ENCODE measurements at regions not wholly inside any gene's neighbourhood (a gene's known extent, or its start where the extent isn't known, plus 50 kb on each side); places are given as distances from the start of the nearest gene placed in this dataset.

GRCh38 chr2:176508984-176509740, 239.9 kb downstream of the MTX2 start:
- H3K36me3 ChIP-seq (ENCODE audit: insufficient read depth, low read length), result no peaks in the 10 kb centered on the region
- H4K20me1 ChIP-seq (ENCODE audit: insufficient read depth, low read length), result no peaks in the 10 kb centered on the region
- no peak overlapping the region for H3K4me2 ChIP-seq (ENCODE audit: insufficient read depth, low read length)
- no peaks in the 10 kb centered on the region for H3K9me3 ChIP-seq (ENCODE audit: low read depth, low read length)
- H2AFZ ChIP-seq (ENCODE audit: low read length), result no peak overlapping the region
- no peak overlapping the region for H3K4me3 ChIP-seq (ENCODE audit: insufficient read depth, low read length)
- no peaks in the 10 kb centered on the region for H3K79me2 ChIP-seq (ENCODE audit: insufficient read depth, low read length)
- H3K27ac ChIP-seq (ENCODE audit: low read depth, low read length), result no peak overlapping the region
- no peak for DNase-seq (ENCODE audit: insufficient read length, low spot score, missing footprints)
- H3K4me1 ChIP-seq (ENCODE audit: insufficient read depth, low read length), result peaks cover 22% of the 10 kb centered on the region
- no peak for TF ChIP-seq CTCF (IDR thresholded peaks at IDR 0.05; ENCODE audit: extremely low read depth, low read depth, low read length)
- H3K27me3 ChIP-seq (ENCODE audit: insufficient read depth, low read length), result peaks cover under 1% of the 10 kb centered on the region

- Histone ChIP-seq H3K27ac (ENCODE audit: low read depth, low read length) (no peak overlapping the region), H3K9me3 (ENCODE audit: low read depth, low read length) (no peaks in the 10 kb centered on the region), H3K4me1 (ENCODE audit: insufficient read depth, low read length) (peaks cover 3% of the 10 kb centered on the region), H4K20me1 (ENCODE audit: insufficient read depth, low read length) (no peaks in the 10 kb centered on the region), H3K27me3 (ENCODE audit: insufficient read depth, low read length) (no peaks in the 10 kb centered on the region), H3K4me2 (ENCODE audit: insufficient read depth, low read length) (no peak overlapping the region), H3K36me3 (ENCODE audit: insufficient read depth, low read length) (no peaks in the 10 kb centered on the region), H3K79me2 (ENCODE audit: insufficient read depth, low read length) (no peaks in the 10 kb centered on the region), H3K4me3 (ENCODE audit: insufficient read depth, low read length) (no peak overlapping the region), H2AFZ (ENCODE audit: low read length) (no peak overlapping the region)
- no peak for DNase-seq (ENCODE audit: insufficient read length, low spot score, missing footprints)
- TF ChIP-seq CTCF (IDR thresholded peaks at IDR 0.05; ENCODE audit: extremely low read depth, low read depth, low read length), result no peak
These were observed 245.0 kb downstream of the MTX2 start for GRCh38 chr2:176514276-176514675.

- Histone ChIP-seq H2AFZ (ENCODE audit: low read length) (no peak overlapping the region), H3K4me2 (ENCODE audit: insufficient read depth, low read length) (no peak overlapping the region), H3K36me3 (ENCODE audit: insufficient read depth, low read length) (no peaks in the 10 kb centered on the region), H3K4me1 (ENCODE audit: insufficient read depth, low read length) (no peaks in the 10 kb centered on the region), H3K9me3 (ENCODE audit: low read depth, low read length) (no peaks in the 10 kb centered on the region), H3K79me2 (ENCODE audit: insufficient read depth, low read length) (no peaks in the 10 kb centered on the region), H4K20me1 (ENCODE audit: insufficient read depth, low read length) (no peaks in the 10 kb centered on the region), H3K27me3 (ENCODE audit: insufficient read depth, low read length) (no peaks in the 10 kb centered on the region), H3K4me3 (ENCODE audit: insufficient read depth, low read length) (no peak overlapping the region), H3K27ac (ENCODE audit: low read depth, low read length) (no peak overlapping the region)
- no peak for TF ChIP-seq CTCF (IDR thresholded peaks at IDR 0.05; ENCODE audit: extremely low read depth, low read depth, low read length)
- no peak for DNase-seq (ENCODE audit: insufficient read length, low spot score, missing footprints)
These were observed 245.7 kb downstream of the MTX2 start for GRCh38 chr2:176514805-176515500.

GRCh38 chr2:176516051-176516602, 246.9 kb downstream of the MTX2 start:
- Histone ChIP-seq H2AFZ (ENCODE audit: low read length) (no peak overlapping the region), H3K9me3 (ENCODE audit: low read depth, low read length) (no peaks in the 10 kb centered on the region)

More at GRCh38 chr2:176516051-176516602, 246.9 kb downstream of the MTX2 start:
- no peak overlapping the region for H3K27ac ChIP-seq (ENCODE audit: low read depth, low read length)
- H3K27me3 ChIP-seq (ENCODE audit: insufficient read depth, low read length), result no peaks in the 10 kb centered on the region
- no peaks in the 10 kb centered on the region for H4K20me1 ChIP-seq (ENCODE audit: insufficient read depth, low read length)
- H3K4me3 ChIP-seq (ENCODE audit: insufficient read depth, low read length), result no peak overlapping the region
- H3K36me3 ChIP-seq (ENCODE audit: insufficient read depth, low read length), result no peaks in the 10 kb centered on the region
- no peak overlapping the region for H3K4me2 ChIP-seq (ENCODE audit: insufficient read depth, low read length)
- no peak for TF ChIP-seq CTCF (IDR thresholded peaks at IDR 0.05; ENCODE audit: extremely low read depth, low read depth, low read length)
- H3K4me1 ChIP-seq (ENCODE audit: insufficient read depth, low read length), result no peaks in the 10 kb centered on the region
- no peaks in the 10 kb centered on the region for H3K79me2 ChIP-seq (ENCODE audit: insufficient read depth, low read length)
- DNase-seq (ENCODE audit: insufficient read length, low spot score, missing footprints), result no peak
